Fibroblast of lung (primary cell): ENCODE measurements at regions not wholly inside any gene's neighbourhood (a gene's known extent, or its start where the extent isn't known, plus 50 kb on each side); places are given as distances from the start of the nearest gene placed in this dataset.

Source experiments
- CTCF ChIP-seq, 2 donors: IDR thresholded peaks in 1 of 2; conservative IDR thresholded peaks in 1 of 2; 1 replicate in 1 of 2; 2 replicates in 1 of 2; pipeline ENCODE4 v1.5.1; 2011 to 2012; ENCODE audit warnings: low read length in 2 of 2, control low read depth in 1 of 2, inconsistent platforms in 1 of 2, low read depth in 1 of 2, mild to moderate bottlenecking in 1 of 2
- EZH2 ChIP-seq: IDR thresholded peaks from 2 replicates; pipeline ENCODE4 v1.5.1; 2012; ENCODE audit warnings: low read length, control low read depth, mild to moderate bottlenecking; ENCODE audit errors: missing control alignments

- TF ChIP-seq CTCF (conservative IDR thresholded peaks at IDR 0.05 in 1 of 2, IDR thresholded peaks at IDR 0.05 in 1 of 2; ENCODE audit: low read depth in 1 of 2, low read length in 2 of 2): no peak
- no peak for TF ChIP-seq EZH2
Observed at GRCh38 chr16:77569406-77569805, 134.6 kb upstream of the ADAMTS18 start.
